OCI-LY3 (cell line): ENCODE measurements at regions not wholly inside any gene's neighbourhood (a gene's known extent, or its start where the extent isn't known, plus 50 kb on each side); places are given as distances from the start of the nearest gene placed in this dataset.

Experiments
- H2AFZ ChIP-seq: fragments of 200-600, 300-600 bp; shearing (Covaris generic); 2 replicates; pipeline ENCODE4 v1.6.0; 2014; ENCODE audit warnings: antibody characterized with exemption, low read depth, low read length
- H3K27ac ChIP-seq: fragments of 200-600, 300-600 bp; sonication (generic); 2 replicates; pipeline ENCODE4 v1.5.1; 2014; ENCODE audit warnings: mild to moderate bottlenecking, low read length, moderate library complexity, mixed read lengths
- H3K27me3 ChIP-seq: fragments of 200-600, 300-600 bp; sonication (generic); 2 replicates; pipeline ENCODE4 v1.6.1; 2014; ENCODE audit warnings: low read depth, low read length, mixed read lengths
- H3K36me3 ChIP-seq: fragments of 200-600, 300-600 bp; sonication (generic); replicated peaks from 2 replicates; pipeline ENCODE3; 2014; ENCODE audit warnings: low read depth, low read length, mixed read lengths
- H3K4me1 ChIP-seq: fragments of 300-600, 200-600 bp; sonication (generic); 2 replicates; pipeline ENCODE4 v1.6.1; 2014; ENCODE audit warnings: low read length, mixed read lengths
- H3K4me2 ChIP-seq: fragments of 200-600, 300-600 bp; sonication (generic); 2 replicates; pipeline ENCODE4 v1.6.1; 2014; ENCODE audit warnings: low read length, mixed read lengths
- H3K4me3 ChIP-seq: fragments of 300-600, 200-600 bp; sonication (generic); 2 replicates; pipeline ENCODE4 v1.5.1; 2014; ENCODE audit warnings: antibody characterized with exemption, mild to moderate bottlenecking, low read length, moderate library complexity
- H3K79me2 ChIP-seq: fragments of 300-600, 200-600 bp; shearing (Covaris generic); 2 replicates; pipeline ENCODE4 v1.6.1; 2014; ENCODE audit warnings: mild to moderate bottlenecking, low read length, mixed read lengths
- H3K9ac ChIP-seq: fragments of 300-600, 200-600 bp; shearing (Covaris generic); 2 replicates; pipeline ENCODE4 v1.6.0; 2014; ENCODE audit warnings: mild to moderate bottlenecking, low read length, moderate library complexity
- H3K9me3 ChIP-seq: fragments of 200-600, 300-600 bp; shearing (Covaris generic); 2 replicates; pipeline ENCODE4 v1.6.1; 2014; ENCODE audit warnings: low read length, mixed read lengths; ENCODE audit not compliant: insufficient read depth
- H4K20me1 ChIP-seq: fragments of 200-600, 300-600 bp; sonication (generic); 2 replicates; pipeline ENCODE4 v1.6.1; 2016; ENCODE audit warnings: low read length, mixed read lengths; ENCODE audit not compliant: insufficient read depth
- CTCF ChIP-seq: fragments of 200-600, 300-600 bp; sonication (generic); IDR thresholded peaks from 2 replicates; pipeline ENCODE4 v1.5.1; 2014; ENCODE audit warnings: antibody characterized with exemption, low read length, low read depth
- EZH2phosphoT487 ChIP-seq: fragments of 200-600 bp; shearing (Covaris generic); IDR thresholded peaks from 2 replicates; pipeline ENCODE4 v1.6.1; 2018; ENCODE audit warnings: antibody characterized with exemption, mixed run types, low read depth

GRCh38 chr5:89473196-89473595 lies 590.2 kb upstream of the MEF2C start:
- Histone ChIP-seq H3K27ac (no peak overlapping the region), H2AFZ (no peak overlapping the region), H3K36me3 (no peaks in the 10 kb centered on the region), H3K4me3 (no peak overlapping the region), H4K20me1 (no peaks in the 10 kb centered on the region), H3K79me2 (no peaks in the 10 kb centered on the region), H3K4me2 (no peak overlapping the region), H3K27me3 (no peaks in the 10 kb centered on the region), H3K4me1 (no peaks in the 10 kb centered on the region), H3K9ac (no peak overlapping the region), H3K9me3 (no peaks in the 10 kb centered on the region)
- TF ChIP-seq CTCF (no peak), EZH2phosphoT487 (no peak)

GRCh38 chr5:89471541-89471940 lies 588.6 kb upstream of the MEF2C start:
- TF ChIP-seq CTCF (no peak), EZH2phosphoT487 (no peak)

GRCh38 chr5:89471115-89471514 lies 588.1 kb upstream of the MEF2C start:
- H3K4me1 ChIP-seq, result no peaks in the 10 kb centered on the region
- H3K27me3 ChIP-seq, result no peaks in the 10 kb centered on the region
- no peak for TF ChIP-seq EZH2phosphoT487
- TF ChIP-seq CTCF, result no peak
- H3K9me3 ChIP-seq, result no peaks in the 10 kb centered on the region
- H3K79me2 ChIP-seq, result no peaks in the 10 kb centered on the region
- H3K4me3 ChIP-seq, result no peak overlapping the region
- no peaks in the 10 kb centered on the region for H3K36me3 ChIP-seq
- H3K4me2 ChIP-seq, result no peak overlapping the region
- no peak overlapping the region for H3K27ac ChIP-seq
- H3K9ac ChIP-seq, result no peak overlapping the region
- no peak overlapping the region for H2AFZ ChIP-seq
- H4K20me1 ChIP-seq, result no peaks in the 10 kb centered on the region

More at GRCh38 chr5:89471541-89471940, 588.6 kb upstream of the MEF2C start:
- Histone ChIP-seq H3K4me2 (no peak overlapping the region), H3K9ac (no peak overlapping the region), H3K4me3 (no peak overlapping the region), H3K27me3 (no peaks in the 10 kb centered on the region), H3K27ac (no peak overlapping the region), H3K9me3 (no peaks in the 10 kb centered on the region), H4K20me1 (no peaks in the 10 kb centered on the region), H3K36me3 (no peaks in the 10 kb centered on the region), H3K79me2 (no peaks in the 10 kb centered on the region), H2AFZ (no peak overlapping the region), H3K4me1 (no peaks in the 10 kb centered on the region)

- H3K9ac ChIP-seq, result no peak overlapping the region
- TF ChIP-seq EZH2phosphoT487 (no peak), CTCF (no peak)
- H3K27me3 ChIP-seq, result no peaks in the 10 kb centered on the region
- no peak overlapping the region for H2AFZ ChIP-seq
- H3K4me2 ChIP-seq, result no peak overlapping the region
- no peaks in the 10 kb centered on the region for H3K36me3 ChIP-seq
- no peaks in the 10 kb centered on the region for H3K4me1 ChIP-seq
- no peak overlapping the region for H3K4me3 ChIP-seq
- no peaks in the 10 kb centered on the region for H3K9me3 ChIP-seq
- no peak overlapping the region for H3K27ac ChIP-seq
- no peaks in the 10 kb centered on the region for H4K20me1 ChIP-seq
- no peaks in the 10 kb centered on the region for H3K79me2 ChIP-seq
Measured at GRCh38 chr5:89470658-89471057, 587.7 kb upstream of the MEF2C start.
